Activated CD8-positive, alpha-beta memory T cell treated with anti-CD3 and anti-CD28 coated beads, Interleukin-2, amount 50 U/mL, for 24 hours (primary cell): ENCODE measurements at regions not wholly inside any gene's neighbourhood (a gene's known extent, or its start where the extent isn't known, plus 50 kb on each side); places are given as distances from the start of the nearest gene placed in this dataset.

Experiments
- DNase-seq: peaks from one replicate; pipeline ENCODE4 v3.0.0-alpha.2; 2020; ENCODE audit errors: extremely low read depth

DNA sequence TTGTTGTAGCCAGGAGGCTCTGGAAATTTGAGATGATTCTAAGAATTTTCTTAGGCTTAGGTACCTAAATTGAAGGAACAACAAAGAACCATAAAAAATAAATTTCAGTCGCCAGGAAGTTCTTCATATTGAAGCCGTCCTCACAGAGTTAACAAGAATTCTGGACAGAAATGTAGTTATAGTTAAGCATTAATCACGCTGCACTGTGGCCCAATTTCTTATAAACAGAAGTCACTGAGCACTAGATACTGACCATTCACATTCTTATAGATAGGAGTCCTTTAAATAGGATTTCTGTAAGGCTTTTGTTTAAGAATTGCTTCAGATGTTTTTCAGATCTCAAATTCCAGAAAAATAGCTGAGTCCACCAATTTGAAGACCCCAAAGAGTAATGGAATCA lies 256.2 kb upstream of the PITRM1 start:
- DNase-seq: no peak

DNA sequence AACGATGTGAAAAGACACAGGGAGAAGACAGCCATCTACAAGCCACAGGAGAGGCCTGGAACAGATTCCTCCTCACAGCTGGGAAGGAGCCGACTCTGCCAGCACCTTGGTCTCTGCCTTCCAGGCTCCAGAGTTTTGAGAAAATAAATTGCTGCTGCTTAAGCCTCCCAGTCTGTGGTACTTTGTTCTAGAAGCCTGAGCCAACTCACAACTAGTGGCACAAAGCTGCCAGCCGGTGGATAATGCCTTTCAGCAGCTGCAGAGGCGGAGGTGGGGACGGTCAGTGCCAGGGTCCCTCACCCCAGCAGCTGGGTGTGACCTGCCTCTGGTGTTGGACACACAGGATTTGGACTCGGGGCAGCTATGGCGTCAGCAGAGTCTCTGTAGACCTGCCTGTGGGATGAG lies 255.4 kb upstream of the PITRM1 start:
- DNase-seq: no peak

DNA sequence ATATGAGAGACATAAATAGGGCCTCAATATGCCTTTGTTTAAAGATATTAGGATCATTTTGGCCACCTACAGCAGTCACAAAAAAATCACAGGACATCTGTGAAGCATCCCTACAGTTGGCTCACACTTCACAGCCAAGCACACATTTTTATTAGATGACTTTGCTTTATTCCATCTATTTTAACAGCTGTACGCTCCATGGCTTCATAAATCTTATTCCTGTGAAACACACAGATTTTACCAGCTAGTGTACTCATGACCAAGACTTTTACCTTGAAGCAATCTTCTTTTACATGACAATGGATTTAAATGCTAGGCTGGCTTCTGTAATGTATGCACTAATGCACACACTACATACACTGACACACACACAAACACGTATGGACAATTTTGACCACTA lies 254.8 kb upstream of the PITRM1 start:
- DNase-seq: no peak

DNA sequence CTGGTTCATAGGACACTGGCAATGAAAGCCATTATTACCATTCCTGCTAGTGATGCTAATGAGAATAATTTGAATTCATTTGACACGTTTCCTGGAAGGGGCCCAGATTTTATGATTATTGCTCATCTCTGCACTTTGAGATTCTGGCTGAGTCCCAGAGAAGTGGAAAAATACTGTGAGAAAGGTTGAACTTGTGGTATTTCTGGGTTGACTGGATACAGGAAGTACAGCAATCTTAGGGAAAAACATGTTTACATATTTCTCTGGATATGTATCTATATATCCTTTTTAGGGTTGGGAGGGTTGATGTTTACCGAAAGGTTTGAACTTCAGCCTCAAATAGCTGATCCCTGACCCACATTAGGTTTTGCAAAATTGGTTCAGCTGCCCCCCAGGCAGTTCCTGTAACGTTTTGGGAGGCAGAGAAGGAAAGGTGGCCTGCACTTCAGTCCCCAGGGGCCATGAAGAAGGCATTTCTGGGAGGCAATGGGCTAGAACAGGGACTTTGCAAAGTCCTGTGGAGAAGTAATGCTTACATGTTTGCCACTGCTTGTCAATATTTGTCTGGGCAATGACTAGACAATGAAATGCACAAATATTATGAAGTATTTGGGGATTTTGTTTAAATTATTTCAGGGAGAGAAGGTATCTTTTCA lies 253.7 kb upstream of the PITRM1 start:
- no peak for DNase-seq

DNA sequence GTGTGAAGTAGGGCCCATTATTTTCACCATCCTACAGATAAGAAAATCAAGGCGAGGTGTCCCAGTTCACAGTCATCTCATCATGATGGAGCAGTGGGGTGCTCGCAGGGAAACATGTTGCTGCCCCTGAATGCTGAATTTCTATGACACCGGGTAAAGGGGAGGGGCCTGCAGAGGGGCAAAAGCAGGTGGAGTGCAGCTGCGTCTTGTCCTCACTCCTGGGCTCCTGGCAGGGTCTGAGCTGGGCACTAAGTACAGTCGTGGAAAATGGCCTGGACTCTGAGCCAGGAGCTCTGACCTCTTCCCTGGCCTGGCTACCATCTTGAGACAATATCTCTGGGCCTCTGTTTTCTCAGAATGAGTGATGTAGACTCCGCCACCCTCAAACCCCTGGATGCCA lies 253.1 kb upstream of the PITRM1 start:
- DNase-seq: no peak

DNA sequence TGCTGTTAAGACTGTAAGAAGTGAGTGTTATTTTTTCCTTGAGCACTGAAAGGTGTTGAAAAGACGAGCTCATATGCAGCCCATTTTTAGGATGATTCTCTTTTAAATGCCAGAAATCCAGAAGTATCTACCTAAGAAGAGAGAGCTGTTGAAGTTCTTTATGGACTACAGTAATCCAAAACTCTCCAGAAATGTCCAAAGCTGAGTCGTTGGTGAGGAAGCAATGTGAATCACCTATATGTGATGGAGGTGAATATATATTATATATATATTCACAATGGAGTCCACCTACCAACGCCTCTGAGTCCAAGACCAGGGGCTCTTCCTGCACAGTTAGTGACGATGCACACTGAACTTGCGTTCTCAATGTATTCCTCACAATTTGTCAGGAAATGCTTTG lies 252.7 kb upstream of the PITRM1 start:
- DNase-seq: no peak

DNA sequence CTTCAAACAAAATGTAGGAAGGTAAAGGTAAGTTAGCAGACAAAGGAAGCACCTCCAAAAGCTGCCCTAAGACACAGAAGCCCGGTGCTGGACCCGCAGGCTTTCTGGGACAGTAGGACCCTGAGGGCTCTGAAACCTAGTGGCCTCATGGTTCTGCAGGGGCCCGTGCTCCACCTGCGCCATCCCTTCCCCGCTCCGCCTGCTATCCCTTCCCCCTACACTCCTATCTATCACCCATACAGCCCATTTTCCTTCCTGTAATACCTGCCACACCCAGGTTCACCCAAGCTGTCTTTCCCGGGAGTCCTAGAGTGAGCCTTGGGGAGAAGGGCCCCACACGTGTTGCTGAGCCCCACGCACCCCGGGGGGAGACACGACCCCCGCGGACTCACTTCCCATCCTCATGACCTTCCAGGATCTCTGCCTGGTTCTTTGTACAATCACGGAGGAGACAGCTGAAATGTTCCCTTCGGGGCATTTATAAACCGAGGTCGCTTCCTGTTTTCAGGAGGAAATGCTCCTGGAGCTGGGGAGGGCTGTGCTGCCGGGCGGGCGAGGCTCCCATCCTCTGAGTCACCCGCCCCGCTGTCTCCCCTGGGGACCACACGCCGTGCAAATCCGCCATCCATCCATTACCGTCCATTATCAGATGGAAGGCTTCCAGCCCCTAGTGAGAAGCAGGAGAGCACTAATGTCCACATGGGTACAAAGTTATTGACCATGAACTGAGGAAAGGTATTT lies 251.7 kb upstream of the PITRM1 start:
- no peak for DNase-seq

DNA sequence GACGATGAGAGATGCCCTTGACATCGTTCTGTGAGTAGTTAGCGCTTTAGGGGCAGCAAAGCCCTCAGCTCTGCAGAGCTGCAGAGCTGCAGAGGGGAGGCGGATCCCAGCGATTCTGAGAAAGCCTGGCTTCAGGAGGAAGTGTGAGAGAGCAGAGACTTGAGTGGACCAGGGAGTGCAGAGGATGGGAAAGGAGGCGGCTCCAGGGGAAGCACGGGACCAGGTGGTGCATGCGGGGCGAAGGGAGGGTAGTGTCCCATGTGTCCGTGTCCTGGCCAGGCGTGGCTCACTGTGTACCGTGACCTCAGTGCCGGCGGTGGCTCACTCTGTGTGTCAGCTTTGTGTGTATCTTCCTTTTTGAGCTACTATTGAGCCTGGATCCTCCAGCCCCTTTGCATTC lies 250.8 kb upstream of the PITRM1 start:
- DNase-seq: no peak

DNA sequence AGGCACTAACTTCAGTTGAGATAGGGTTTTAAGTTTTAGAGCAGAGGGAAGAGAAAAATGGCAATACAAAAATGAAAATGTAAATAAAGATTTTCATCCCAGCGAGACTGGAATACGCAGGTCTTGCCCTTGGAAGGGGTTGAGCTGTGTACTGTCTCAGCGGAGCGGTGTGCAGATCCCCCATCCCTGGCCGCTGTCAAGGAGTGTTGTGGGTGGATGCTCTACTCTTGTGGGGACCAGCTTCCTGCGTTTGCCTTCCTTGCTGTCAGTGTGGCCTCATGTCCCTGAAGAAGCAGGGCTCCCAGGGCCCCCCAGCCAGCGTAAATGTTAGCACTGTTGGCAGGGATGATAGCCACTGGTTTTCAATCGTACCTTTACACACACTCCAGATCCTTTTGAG lies 249.7 kb upstream of the PITRM1 start:
- DNase-seq: no peak

DNA sequence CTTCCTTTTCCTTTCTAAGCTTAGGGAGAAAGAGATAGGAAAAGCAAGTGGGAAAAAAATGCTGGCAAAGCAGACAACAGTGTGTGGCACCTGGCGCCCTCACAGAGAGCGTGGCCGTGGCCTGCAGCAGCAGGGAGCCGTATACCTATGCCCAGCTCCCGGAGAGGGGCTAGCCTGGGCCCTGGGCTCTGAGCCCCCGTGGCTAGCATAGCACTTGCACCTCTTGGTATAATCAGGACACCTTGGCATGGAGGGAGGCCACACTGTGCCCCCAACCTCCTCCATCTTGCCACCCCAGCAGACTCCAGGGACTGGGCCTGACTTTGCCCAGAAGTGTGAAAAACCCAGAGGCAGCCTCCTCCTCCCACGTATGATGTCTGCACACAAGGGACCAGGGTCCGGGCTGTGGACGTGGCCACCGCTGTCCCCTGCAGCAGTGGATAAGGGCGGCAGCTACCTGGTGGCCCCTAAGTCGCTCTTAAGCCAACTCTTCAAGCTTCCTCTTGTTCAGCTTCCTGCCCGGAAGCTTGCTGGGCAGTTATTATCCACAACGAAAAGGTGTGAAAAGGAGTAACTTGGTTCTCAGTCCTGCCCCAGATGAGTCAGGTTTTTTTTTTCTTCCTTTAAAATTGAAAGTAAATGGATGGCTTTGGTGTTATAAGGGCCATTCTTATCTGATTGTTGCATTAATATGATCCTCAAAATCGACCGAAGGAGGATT lies 249.1 kb upstream of the PITRM1 start:
- no peak for DNase-seq

DNA sequence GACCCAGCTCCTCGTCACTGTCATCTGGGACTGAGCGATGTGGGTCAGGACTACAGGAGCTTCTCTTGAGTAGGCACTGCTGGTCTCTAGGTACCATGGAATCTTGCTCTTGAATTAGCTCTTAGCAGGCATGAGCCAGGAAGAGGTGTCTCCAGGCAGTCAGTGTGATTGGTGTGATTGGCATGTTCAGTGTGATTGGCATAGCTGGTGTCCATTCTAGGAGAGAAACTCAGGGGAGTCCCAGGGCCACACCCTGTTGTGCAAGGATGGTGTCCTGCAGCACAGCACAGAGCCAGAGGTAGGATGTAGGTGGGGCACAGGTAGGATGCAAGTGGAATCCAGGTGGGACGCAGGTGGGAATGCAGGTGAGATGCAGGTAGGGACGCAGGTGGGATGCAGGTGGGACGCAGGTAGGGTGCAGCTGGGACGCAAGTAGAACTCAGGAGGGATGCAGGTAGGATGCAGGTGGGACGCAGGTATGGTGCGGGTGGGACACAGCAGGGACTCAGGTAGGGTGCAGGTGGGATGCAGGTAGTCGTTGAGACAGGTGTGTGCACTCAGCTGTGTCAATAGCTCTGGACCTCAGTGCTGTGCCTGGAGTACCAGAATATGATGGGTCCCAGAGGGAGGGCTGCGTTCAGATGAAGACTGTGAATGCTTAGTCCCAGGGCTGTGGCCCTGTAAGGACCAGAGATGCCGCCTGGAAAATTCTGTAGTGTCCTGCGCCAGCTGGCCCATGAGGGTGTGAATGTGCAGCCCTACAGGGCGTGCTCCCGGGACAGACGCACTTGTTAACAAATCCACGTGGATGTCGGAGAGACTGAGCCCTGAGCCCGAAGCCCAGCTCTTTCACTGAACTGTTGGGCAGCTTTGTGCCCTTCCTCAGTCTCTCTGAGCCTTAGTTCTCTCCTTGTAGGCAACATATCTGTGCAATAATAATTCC lies 248.2 kb upstream of the PITRM1 start:
- no peak for DNase-seq

DNA sequence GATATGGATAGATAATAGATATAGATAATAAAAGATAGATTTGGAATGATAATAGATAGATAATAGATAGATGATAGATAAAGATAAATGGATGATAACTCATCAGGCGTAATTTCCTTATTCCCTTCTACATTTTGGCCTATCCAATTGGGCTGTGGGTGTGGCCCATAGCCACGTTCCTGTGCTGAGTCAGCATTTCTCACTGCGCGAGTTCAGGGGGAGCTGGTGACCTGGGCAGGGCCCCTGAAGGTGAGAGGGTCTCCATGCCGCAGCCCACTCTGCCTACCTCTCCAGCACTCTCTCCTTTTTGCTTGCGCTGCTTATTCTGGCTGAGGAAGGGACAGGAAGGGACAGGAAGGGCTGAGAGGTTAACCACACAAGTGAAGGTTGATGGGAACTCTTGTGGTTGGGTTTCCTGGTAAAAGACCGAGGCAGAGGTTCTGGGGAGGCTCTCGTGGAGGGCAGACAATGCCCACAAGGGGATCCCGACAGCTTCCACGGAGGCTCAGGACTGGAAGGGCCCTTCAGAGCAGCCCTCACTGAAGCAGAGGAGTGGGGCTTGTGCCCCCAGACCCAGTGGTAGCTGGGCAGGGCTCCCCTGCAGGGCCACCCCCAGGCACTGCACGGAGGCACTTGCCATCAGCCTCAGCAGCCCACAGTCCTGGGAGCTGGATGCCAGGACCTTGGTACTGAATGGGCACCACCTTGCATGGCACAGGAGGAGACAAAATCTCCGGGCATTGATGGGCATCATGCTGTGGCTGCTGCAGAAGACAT lies 247.3 kb upstream of the PITRM1 start:
- no peak for DNase-seq

DNA sequence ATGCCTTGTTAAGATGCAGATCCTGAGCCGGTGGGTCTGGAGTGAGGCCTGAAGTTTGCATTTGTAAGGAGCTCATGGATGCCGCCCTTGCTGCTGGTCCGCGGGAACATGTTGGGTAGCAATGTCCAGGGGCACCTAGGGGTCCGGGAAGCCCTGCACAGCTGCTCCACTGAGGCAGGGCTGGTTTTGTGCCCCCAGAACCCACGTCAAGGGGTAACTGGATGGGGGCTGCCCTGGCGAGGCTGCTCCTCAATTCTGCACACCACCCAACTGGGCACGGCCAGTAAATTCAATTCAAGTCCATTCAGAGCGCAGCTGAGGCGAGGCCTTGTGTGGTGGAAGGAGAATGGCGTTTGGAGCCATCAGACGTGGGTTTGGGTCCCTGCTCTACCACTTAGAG lies 246.3 kb upstream of the PITRM1 start:
- no peak for DNase-seq

DNA sequence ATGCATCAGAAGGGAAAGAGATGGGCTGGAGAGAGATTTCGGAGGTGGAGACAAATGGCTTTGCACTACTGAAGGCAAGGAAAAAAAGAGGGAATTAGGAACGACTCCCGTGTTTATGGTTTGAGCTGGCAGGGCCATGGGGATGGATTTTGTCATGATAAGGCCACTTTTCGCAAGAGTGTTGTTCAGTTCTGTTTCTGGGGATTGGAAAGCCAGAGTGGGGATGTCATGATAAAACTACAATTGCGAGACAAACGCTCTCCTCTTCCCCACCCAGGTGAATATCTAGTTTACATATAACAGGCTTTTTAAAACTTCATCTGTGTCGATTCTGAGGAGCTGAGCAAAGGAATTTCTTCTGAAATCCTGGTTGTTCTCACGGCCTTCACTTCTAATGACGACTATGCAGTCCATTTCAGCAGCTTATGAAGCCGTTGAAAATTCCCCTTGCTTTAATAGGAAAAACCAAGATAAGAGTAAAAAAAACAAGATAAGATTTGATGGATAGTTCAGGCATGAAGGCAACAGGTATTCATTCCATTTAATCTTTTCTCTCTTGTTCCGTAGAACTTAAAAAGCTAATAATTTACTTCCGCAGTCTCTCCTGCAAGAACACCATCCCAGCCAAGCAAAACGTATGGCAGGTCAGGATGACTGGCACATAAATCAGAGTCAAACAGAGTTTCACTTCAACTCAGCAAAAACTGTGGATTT lies 245.6 kb upstream of the PITRM1 start:
- DNase-seq: no peak

DNA sequence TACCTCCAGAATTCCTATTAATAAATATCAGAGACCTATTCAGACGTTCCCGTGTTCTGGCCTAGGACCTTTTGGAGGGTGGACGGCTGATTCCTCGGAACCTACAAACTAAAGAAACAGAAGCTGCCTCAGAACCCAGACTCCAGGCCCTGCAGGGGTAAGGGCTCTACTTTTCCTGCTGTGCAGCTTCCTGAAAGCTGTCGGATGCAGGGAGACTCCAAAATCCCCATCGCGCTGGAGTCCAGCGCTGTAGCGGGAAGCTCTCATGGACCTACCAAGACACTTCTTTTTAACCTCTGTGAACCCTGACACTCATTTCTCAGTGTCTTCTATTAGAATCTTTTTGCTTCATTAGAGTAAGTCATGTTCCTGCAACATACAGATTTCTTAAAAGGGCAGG lies 244.5 kb upstream of the PITRM1 start:
- DNase-seq: no peak

DNA sequence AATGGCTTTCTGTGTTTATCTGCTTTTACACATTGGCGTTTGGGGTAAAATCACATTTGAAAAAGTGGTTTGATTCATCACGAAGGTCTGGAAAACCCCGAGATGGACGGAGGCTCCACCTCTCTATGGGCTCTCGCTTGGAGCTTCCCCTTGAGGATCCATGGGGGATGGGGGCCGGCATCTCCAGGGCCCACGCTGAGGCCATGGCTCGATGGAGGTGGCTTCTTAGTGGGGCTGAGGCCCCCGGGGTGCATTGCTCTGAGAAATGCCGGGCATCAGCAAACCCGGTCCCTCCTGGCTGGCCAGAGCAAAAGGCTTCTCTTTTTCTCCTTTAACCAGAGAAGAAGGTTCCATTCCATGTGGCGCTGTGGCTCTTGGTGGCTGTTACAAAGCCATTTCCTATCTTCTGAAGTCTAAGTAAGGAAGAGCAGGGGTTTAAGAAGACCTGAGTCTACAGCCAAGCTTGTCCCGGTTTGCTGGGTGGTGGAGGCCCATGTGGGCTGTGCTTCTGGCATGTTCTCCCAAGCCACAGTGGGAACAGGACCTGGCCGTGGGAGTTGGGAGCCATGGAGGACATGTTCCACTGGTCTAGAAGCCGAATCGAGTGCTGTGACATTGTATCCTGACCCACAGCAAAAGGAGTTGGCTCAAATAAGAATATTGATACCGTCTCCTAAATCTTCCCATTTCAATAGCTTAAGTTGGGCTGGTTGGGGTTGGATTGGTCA lies 243.5 kb upstream of the PITRM1 start:
- no peak for DNase-seq

DNA sequence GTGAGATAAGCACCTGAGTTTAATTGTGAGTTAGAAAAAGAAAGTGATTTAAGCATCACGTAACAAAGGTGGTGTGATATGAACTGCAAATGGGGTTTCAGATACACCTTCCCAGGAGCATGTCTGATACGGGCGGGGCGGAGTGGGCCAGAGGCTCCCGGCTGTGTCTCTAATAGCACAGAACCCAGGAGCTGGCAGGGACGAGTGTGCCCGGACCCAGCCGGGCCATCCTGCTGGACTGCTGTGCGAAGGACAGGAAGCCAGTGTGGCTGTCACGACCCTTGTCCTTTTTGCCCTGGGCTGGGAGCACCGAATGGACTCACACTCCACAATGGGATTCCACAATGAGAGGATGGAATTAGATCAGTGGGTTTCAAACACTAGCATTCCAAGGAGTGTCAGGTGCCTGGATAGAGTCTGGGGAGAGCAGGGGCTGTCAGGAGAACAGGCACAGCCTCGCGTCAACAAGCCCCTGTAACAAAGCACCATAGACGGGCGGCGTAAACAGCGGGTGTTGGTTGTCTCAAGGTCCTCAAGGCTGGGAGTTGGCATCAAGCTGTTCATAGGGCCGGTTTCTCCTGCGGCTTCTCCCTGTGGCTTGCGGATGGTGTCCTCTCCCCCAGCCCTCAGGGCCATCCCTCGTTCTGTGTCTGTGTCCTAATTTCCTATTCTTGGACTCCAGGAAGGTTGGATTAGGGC lies 242.6 kb upstream of the PITRM1 start:
- DNase-seq: no peak

DNA sequence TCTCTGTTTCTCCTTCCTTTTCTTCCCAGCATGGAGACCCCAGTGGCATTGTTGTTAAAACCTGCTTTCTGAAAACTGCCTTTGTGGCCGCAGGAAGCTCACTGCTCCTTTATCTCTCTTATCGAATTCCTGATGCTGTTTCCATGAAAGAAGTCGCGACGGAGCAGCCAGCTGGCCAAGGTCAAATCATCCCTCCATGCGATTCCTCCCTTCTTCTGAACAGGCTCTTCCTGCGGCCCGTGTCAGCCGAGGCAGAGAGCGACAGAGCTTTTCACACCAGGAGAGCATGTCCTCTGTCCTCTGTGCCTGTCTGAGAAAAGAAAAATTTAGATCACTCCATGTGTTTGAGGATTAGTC lies 242.1 kb upstream of the PITRM1 start:
- no peak for DNase-seq

DNA sequence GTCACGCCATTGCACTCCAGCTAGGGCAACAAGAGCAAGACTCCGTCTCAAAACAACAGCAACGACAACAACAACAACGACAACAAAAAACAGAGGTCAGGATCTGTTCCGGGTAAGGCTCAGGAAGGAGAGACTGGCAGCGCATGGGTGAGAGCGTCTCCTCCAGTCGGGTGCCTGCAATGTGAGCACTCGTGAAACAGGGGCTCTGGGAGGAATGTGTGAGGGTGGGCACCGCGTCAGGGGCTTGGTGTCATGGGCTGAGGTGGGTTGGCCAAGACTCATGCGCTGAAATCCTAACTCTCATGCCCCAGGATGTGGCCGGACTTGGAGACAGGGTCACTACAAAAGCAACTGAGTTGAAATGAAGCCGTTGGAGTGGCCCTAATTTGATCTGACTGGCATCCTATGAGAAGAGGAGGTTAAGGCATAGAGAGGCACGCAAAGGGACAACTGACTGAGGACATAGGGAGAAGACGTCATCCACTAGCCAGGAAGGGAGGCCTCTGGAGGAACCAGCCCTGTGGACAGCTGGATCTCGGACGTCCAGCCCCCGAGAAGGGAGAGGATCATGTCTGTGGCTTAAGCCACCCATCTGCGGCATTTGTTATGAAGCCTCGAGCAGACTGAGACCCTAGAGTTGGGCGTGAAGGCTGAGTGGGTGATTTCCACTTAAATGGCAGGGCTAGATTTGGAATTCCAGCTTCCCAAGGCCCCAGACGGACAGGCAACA lies 241.5 kb upstream of the PITRM1 start:
- no peak for DNase-seq
